Fibroblast of the aortic adventitia (primary cell): ENCODE measurements at regions not wholly inside any gene's neighbourhood (a gene's known extent, or its start where the extent isn't known, plus 50 kb on each side); places are given as distances from the start of the nearest gene placed in this dataset.

Experiments used
- DNase-seq: peaks from one replicate; pipeline ENCODE4 v3.0.0-alpha.2; 2010; ENCODE audit warnings: low read depth
- H3K4me3 ChIP-seq: 2 replicates; pipeline ENCODE4 v1.5.1; 2011; ENCODE audit warnings: low read depth, mild to moderate bottlenecking, control low read depth, low read length, moderate library complexity
- TF ChIP-seq, protein P1 (sequence below): IDR thresholded peaks from 2 replicates; pipeline ENCODE4 v1.5.1; 2011; ENCODE audit warnings: mild to moderate bottlenecking, low read length, control low read depth, inconsistent platforms; ENCODE audit not compliant: insufficient read depth

DNA sequence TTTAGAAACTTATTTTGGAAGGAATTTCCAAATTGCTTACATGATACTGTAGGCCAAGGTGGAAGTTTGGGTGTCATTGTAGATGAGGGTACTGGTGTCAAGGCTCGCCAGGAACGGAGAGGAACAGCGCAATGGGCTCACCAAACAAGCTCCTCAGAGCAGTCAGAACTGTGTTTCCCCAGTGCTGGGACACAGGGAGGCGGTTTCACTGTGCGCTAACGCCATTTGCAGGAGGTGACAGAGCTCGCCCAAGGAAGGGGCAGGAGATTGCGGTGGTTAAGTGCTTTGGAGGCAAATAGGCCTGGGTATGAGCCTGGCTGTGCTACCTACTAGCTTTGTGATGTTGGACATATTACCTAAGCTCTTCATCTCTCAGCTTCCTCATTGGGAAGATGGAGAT is 57.3 kb downstream of the HHEX start:
- DNase-seq, result no peak
- TF ChIP-seq, protein P1, sequence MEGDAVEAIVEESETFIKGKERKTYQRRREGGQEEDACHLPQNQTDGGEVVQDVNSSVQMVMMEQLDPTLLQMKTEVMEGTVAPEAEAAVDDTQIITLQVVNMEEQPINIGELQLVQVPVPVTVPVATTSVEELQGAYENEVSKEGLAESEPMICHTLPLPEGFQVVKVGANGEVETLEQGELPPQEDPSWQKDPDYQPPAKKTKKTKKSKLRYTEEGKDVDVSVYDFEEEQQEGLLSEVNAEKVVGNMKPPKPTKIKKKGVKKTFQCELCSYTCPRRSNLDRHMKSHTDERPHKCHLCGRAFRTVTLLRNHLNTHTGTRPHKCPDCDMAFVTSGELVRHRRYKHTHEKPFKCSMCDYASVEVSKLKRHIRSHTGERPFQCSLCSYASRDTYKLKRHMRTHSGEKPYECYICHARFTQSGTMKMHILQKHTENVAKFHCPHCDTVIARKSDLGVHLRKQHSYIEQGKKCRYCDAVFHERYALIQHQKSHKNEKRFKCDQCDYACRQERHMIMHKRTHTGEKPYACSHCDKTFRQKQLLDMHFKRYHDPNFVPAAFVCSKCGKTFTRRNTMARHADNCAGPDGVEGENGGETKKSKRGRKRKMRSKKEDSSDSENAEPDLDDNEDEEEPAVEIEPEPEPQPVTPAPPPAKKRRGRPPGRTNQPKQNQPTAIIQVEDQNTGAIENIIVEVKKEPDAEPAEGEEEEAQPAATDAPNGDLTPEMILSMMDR, result no peak
- H3K4me3 ChIP-seq, result no peak overlapping the region

DNA sequence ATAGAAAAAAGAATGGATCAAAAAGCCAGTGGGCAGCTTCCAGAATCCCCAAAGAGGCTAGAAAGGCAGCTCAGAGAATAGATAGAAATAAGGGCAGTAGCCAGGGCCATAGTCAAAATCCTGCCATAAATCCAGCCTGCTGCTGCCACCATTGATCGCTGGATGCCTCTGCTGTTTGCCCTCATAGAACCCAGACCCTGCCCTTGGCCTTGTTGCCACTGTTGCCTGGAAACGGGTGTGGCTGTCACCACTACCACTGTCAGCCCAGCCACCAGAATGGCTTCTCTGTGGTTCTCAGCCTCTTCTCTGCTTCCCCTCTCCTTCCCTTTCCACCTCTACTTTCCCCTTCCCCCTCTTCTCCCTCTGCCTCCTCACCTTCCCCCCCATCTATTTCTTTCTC is 57.8 kb downstream of the HHEX start:
- no peak for DNase-seq
- H3K4me3 ChIP-seq, result no peak overlapping the region
- TF ChIP-seq, protein P1, result no peak

DNA sequence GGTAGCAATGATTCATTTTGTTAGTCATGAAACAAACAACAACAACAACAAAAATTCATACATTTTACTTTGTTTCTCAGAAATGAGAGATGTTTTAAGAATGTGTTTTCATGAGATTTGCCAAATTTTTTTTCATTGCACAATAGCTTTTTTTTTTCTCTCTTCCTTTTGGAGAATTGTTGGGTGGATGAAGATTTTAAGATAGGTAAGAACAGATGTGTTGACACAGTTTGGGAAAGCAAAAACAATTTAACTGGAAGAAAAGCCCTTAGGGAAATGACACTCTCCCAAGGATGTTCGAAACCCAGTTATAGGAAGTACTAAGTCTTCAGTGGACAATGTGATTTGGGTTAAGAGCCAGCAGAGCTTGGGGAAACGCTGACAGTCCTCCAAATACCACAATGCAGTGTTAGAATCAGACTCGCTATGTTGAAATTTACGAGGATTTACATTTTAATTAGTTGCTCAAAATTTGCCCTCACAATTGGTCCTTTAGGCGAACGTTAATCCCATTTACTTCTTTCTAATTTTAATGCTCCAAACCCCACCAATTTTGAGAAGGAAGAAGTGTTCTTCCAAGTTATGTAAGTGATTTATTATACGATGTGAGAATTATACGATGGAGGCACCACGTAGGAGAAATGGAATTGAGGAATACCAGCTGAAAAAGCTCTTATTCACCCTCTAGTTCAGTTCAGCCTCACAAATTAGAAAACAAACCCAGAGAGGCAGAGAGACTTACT is 61.2 kb downstream of the HHEX start:
- no peak overlapping the region for H3K4me3 ChIP-seq
- TF ChIP-seq, protein P1, result no peak
- peak; percentile 55 for DNase-seq

DNA sequence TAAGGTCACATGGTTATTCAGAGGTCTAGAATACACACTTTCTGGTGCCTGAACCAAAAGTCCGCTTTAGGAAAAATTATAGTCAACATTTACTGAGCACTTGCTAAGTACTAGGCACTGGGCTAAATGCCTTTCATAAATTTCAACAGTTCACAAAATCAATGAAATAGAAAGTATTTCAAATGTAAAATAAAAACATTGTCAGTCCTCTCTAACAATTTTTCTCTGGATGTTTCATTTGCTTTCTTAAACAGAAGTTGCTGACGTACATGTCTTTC is 61.7 kb downstream of the HHEX start:
- DNase-seq, result no peak
- no peak overlapping the region for H3K4me3 ChIP-seq
- TF ChIP-seq, protein P1, result no peak

DNA sequence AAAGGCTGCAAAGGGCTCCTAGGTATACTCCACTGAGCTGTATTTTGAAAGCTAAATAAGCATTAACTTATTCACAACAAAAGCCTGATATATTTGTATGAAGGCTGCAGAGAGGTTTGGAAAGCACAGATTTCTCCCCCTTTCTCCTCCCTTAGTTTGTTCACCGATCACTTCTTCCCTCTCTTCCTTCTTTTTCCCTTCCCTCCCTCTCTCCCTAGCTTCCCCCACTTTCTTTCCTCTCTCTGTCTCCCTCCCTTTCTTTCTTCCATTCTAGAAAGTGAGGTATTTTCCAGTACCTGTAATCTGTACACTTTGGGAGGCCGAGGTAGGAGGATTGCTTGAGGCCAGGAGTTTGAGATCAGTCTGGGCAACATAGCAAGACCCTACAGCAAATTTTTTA is 62.1 kb downstream of the HHEX start:
- no peak overlapping the region for H3K4me3 ChIP-seq

DNA sequence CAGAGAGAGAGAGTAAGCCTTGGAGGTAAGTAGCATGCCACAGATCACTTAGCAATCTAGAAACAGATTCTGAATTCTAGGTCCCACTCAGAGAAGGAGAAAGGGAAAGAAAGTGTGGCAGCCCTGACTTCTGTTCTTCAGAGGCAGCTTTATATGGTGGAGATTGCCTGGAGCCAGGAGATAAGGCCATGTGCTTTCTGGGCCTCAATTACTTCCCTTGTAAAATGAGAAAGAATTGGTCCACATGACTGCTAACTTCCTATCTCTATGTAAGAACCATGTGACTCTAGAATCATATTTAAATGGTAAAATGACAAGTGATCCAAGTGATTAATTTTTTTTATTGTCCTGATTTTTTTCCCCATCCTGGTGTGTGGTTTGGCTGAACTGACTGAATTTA is 64.1 kb downstream of the HHEX start:
- H3K4me3 ChIP-seq, result no peak overlapping the region
- DNase-seq, result no peak
- TF ChIP-seq, protein P1, result no peak

More for the DNA sequence above, 62.1 kb downstream of the HHEX start:
- TF ChIP-seq, protein P1, result no peak
- no peak for DNase-seq

DNA sequence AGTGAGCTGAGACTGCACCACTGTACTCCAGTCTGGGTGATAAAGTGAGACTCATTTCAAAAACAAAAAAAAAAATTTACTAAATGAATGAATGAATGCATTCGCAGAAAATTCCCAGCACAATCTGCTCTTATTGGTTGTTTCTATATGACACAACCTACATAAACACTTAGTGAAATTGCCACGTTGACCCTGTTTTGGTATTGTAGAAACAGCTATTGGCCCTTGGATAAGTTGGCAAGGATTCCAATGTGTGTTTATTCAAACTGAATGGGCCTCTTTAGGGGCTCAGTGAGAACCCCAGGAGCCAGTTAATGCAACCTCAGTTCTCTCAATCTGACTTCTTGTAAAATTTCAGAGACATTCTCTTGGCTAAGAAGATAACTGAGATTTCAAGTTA is 66.0 kb downstream of the HHEX start:
- no peak overlapping the region for H3K4me3 ChIP-seq
- DNase-seq, result no peak
- TF ChIP-seq, protein P1, result no peak
